Endodermal cell (in vitro differentiated cells): ENCODE measurements at regions not wholly inside any gene's neighbourhood (a gene's known extent, or its start where the extent isn't known, plus 50 kb on each side); places are given as distances from the start of the nearest gene placed in this dataset.

Experiments used
- DNase-seq: peaks from one replicate; pipeline ENCODE4 v3.0.0-alpha.2; 2017
- H3K27ac ChIP-seq: 2 replicates; pipeline ENCODE4 v1.5.1; 2013; ENCODE audit warnings: mild to moderate bottlenecking, low read depth, low read length, moderate library complexity
- H3K27me3 ChIP-seq: 2 replicates; pipeline ENCODE4 v1.6.1; 2013; ENCODE audit warnings: mild to moderate bottlenecking, low read length, moderate library complexity; ENCODE audit not compliant: insufficient read depth, control insufficient read depth, poor library complexity, severe bottlenecking
- H3K36me3 ChIP-seq: 2 replicates; pipeline ENCODE4 v1.7.0; 2013; ENCODE audit warnings: mild to moderate bottlenecking, low read length, moderate library complexity; ENCODE audit not compliant: control insufficient read depth, insufficient read depth
- H3K4me1 ChIP-seq: one replicate; pipeline ENCODE4 v1.7.0; 2013; ENCODE audit warnings: low read length; ENCODE audit not compliant: control insufficient read depth, insufficient read depth
- H3K4me3 ChIP-seq: 2 replicates; pipeline ENCODE4 v1.5.1; 2013; ENCODE audit warnings: mild to moderate bottlenecking, low read length, moderate library complexity
- H3K9ac ChIP-seq: 2 replicates; pipeline ENCODE4 v1.6.1; 2013; ENCODE audit warnings: mild to moderate bottlenecking, low read length, moderate library complexity; ENCODE audit not compliant: poor library complexity, severe bottlenecking; ENCODE audit errors: extremely low read depth
- H3K9me3 ChIP-seq: 2 replicates; pipeline ENCODE4 v1.6.1; 2013; ENCODE audit warnings: mild to moderate bottlenecking, low read length, moderate library complexity; ENCODE audit not compliant: control insufficient read depth
- H3K27ac Mint-ChIP-seq: 2 replicates; pipeline ENCODE4 v1.8.0; 2020; ENCODE audit warnings: mixed read lengths
- H3K27me3 Mint-ChIP-seq: 2 replicates; pipeline ENCODE4 v1.8.0; 2021; ENCODE audit warnings: mild to moderate bottlenecking, mixed read lengths; ENCODE audit not compliant: insufficient read depth
- H3K36me3 Mint-ChIP-seq: 2 replicates; pipeline ENCODE4 v1.8.0; 2020; ENCODE audit warnings: low read depth, mixed read lengths
- H3K4me1 Mint-ChIP-seq: 2 replicates; pipeline ENCODE4 v1.8.0; 2020; ENCODE audit warnings: mixed read lengths
- H3K4me3 Mint-ChIP-seq: 2 replicates; pipeline ENCODE4 v1.8.0; 2020; ENCODE audit warnings: mild to moderate bottlenecking, moderate library complexity, mixed read lengths
- H3K9me3 Mint-ChIP-seq: 2 replicates; pipeline ENCODE4 v1.8.0; 2020; ENCODE audit warnings: mild to moderate bottlenecking, mixed read lengths
- WGBS, 2 experiments: methylation state at CpG; one replicate each; pipeline versions ENCODE4 v1.1.5 to v1.1.7; 2013; ENCODE audit warnings: missing lambda C conversion rate in 2 of 2, mixed read lengths in 1 of 2; ENCODE audit not compliant: insufficient coverage in 1 of 2, insufficient read length in 1 of 2; 5-methylcytosine and 5-hydroxymethylcytosine counted together
- TF ChIP-seq, protein P1 (sequence below): fragments of 200-600 bp; sonication (generic); conservative IDR thresholded peaks from 2 replicates; pipeline ENCODE4 v1.5.0; 2021; ENCODE audit warnings: antibody characterized with exemption, mild to moderate bottlenecking

DNA sequence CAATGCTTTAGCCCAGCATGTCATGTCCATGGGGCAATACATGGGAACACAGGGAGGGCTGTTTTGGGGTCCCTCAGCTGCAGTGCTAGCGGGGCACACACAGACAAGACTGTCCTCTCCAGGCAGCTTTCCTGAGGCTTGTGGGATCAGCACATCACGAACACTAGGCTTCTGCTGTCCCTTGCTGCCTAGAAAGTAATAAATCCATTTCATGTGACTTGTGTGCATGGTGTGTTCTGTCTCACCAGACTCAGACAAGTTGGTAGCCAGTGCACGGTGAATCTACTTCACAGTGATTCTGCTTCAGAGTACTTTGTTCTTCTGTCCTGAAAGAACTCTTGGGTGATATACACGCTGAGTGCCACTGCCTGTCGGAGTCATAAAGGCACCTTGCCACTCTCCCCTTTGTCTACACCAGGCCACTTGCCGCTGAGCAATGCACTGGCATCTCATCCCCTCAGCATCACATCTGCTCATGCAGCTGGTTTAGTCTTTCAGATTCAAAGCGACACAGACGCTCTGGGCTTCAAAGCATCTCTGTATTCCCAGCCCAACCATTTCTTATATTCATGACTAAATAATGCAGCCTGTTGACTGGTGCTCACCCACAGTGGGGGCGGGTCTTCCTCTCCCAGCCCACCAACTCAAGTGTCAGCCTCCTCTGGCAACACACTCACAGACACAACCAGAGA is 95.2 kb upstream of the COX10 start:
- no peaks in the 10 kb centered on the region for H3K27me3 ChIP-seq
- H3K4me1 ChIP-seq = no peaks in the 10 kb centered on the region
- no peak overlapping the region for H3K27ac Mint-ChIP-seq
- H3K4me3 ChIP-seq = no peak overlapping the region
- H3K9ac ChIP-seq = no peak overlapping the region
- peaks cover 5% of the 10 kb centered on the region for H3K9me3 Mint-ChIP-seq
- H3K9me3 ChIP-seq = no peaks in the 10 kb centered on the region
- no peaks in the 10 kb centered on the region for H3K36me3 ChIP-seq
- peaks cover 2% of the 10 kb centered on the region for H3K36me3 Mint-ChIP-seq
- H3K4me3 Mint-ChIP-seq = no peak overlapping the region
- WGBS, 2 experiments = 69 to 88% methylated on average over 4 to 9 of the region's 9 CpGs
- no peak overlapping the region for H3K27ac ChIP-seq
- TF ChIP-seq, protein P1, sequence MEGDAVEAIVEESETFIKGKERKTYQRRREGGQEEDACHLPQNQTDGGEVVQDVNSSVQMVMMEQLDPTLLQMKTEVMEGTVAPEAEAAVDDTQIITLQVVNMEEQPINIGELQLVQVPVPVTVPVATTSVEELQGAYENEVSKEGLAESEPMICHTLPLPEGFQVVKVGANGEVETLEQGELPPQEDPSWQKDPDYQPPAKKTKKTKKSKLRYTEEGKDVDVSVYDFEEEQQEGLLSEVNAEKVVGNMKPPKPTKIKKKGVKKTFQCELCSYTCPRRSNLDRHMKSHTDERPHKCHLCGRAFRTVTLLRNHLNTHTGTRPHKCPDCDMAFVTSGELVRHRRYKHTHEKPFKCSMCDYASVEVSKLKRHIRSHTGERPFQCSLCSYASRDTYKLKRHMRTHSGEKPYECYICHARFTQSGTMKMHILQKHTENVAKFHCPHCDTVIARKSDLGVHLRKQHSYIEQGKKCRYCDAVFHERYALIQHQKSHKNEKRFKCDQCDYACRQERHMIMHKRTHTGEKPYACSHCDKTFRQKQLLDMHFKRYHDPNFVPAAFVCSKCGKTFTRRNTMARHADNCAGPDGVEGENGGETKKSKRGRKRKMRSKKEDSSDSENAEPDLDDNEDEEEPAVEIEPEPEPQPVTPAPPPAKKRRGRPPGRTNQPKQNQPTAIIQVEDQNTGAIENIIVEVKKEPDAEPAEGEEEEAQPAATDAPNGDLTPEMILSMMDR = no peak
- DNase-seq = no peak
- peaks cover 12% of the 10 kb centered on the region for H3K4me1 Mint-ChIP-seq
- no peaks in the 10 kb centered on the region for H3K27me3 Mint-ChIP-seq

DNA sequence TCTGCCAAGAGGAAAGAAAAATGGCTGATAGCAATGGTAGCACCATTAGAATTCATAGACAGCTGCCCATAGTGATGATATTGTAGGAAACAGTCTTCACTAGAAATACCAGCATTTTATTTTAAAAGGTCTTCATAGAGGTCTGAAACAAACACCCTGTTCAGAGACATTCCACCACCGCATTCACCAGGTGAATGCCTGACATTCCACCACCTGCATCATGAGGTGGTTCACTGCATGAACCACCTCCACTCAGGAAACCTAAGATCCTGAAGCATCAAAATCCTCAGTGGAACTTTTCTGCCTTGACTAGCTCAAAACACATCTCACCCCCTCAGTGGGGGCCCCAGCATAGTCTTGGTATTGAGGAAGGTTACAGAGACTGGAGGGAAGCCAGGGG is 91.5 kb upstream of the COX10 start:
- H3K36me3 Mint-ChIP-seq = peaks cover 2% of the 10 kb centered on the region
- no peak overlapping the region for H3K4me3 Mint-ChIP-seq
- H3K27ac Mint-ChIP-seq = no peak overlapping the region
- Histone ChIP-seq H3K9me3 (no peaks in the 10 kb centered on the region), H3K36me3 (no peaks in the 10 kb centered on the region), H3K27me3 (no peaks in the 10 kb centered on the region), H3K27ac (no peak overlapping the region), H3K4me3 (no peak overlapping the region), H3K4me1 (no peaks in the 10 kb centered on the region), H3K9ac (no peak overlapping the region)
- DNase-seq = no peak
- H3K9me3 Mint-ChIP-seq = peaks cover 7% of the 10 kb centered on the region
- peaks cover 10% of the 10 kb centered on the region for H3K4me1 Mint-ChIP-seq
- H3K27me3 Mint-ChIP-seq = no peaks in the 10 kb centered on the region
- TF ChIP-seq, protein P1 = no peak
- 80 to 100% methylated on average over 1 of the region's 1 CpG for WGBS, 2 experiments

DNA sequence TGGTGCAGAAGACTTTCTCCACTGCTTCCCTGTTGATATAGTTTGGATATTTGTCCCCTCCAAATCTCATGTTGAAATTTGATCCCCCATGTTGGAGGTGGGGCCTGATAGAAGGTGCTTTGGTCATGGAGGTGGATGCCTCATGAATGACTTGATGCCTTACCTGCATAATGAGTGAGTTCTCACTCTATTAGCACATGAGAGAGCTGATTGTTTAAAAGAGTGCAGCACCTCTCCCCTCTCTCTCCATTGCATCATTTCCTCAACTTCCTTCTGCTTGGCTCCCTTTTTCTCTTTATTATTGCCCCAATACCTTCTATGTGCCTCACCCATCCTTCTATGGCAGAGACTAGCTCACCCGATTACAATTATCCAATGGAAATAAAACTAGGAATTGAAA is 90.8 kb upstream of the COX10 start:
- TF ChIP-seq, protein P1 = no peak
- Mint-ChIP-seq H3K36me3 (peaks cover 2% of the 10 kb centered on the region), H3K27ac (no peak overlapping the region), H3K27me3 (peaks cover 2% of the 10 kb centered on the region), H3K4me3 (no peak overlapping the region), H3K9me3 (peaks cover 7% of the 10 kb centered on the region), H3K4me1 (peaks cover 10% of the 10 kb centered on the region)
- H3K9me3 ChIP-seq = no peaks in the 10 kb centered on the region
- no peak overlapping the region for H3K27ac ChIP-seq
- H3K4me1 ChIP-seq = no peaks in the 10 kb centered on the region
- H3K36me3 ChIP-seq = no peaks in the 10 kb centered on the region
- no peak for DNase-seq
- no peaks in the 10 kb centered on the region for H3K27me3 ChIP-seq
- WGBS, 2 experiments = 86% methylated on average over 1 of the region's 1 CpG; no CpG with 5 or more reads in 1 of the 2 experiments
- no peak overlapping the region for H3K4me3 ChIP-seq
- no peak overlapping the region for H3K9ac ChIP-seq
